B cell (primary cell): ENCODE measurements at regions not wholly inside any gene's neighbourhood (a gene's known extent, or its start where the extent isn't known, plus 50 kb on each side); places are given as distances from the start of the nearest gene placed in this dataset.

Source experiments
- EZH2 ChIP-seq: IDR thresholded peaks from 2 replicates; pipeline ENCODE4 v1.6.1; 2012; ENCODE audit warnings: borderline replicate concordance, low read depth, mild to moderate bottlenecking, moderate library complexity, low read length; ENCODE audit not compliant: insufficient read depth, poor library complexity, severe bottlenecking
- TF ChIP-seq, protein P1 (sequence below): fragments of 200-600 bp; IDR thresholded peaks from one replicate; pipeline ENCODE4 v1.8.0; 2022; ENCODE audit warnings: antibody characterized with exemption, mild to moderate bottlenecking

DNA sequence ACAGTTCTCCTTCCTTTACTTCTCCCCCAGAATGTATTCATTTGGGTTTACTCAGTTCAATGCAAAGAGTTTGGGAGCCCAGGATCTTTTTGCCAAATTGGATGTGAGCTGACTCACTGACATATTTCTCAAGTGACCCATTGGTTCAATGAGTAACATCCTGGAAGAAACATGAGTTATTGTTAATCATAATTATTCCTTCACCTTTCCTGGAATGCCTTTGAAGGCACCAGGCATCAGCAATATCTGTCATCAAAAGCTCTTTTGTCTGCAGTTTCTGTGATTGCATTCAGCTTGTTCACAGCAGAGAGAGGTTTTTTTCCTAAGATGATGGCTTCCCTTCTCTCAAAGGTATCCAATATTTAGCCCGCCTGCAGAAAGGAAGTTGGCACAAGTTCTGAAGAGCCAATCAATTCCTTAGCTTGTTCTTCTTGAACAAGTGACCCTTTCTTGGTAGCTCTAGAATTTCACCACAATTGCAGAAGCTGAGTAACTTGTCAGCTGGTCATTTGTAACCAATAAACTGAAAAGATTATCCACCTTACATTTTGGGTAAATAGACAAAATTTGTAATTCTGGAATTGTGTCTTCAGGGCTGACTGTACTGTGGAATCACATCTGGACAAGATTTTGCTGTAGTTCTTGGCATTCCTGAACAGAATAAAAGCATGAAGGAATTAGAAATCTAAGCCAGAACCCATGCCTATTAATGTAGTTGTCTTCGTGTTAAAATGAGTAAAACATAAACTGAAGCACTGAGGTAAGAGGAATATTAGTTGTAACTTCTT lies 72.2 kb upstream of the TMEM17 start:
- TF ChIP-seq, protein P1, sequence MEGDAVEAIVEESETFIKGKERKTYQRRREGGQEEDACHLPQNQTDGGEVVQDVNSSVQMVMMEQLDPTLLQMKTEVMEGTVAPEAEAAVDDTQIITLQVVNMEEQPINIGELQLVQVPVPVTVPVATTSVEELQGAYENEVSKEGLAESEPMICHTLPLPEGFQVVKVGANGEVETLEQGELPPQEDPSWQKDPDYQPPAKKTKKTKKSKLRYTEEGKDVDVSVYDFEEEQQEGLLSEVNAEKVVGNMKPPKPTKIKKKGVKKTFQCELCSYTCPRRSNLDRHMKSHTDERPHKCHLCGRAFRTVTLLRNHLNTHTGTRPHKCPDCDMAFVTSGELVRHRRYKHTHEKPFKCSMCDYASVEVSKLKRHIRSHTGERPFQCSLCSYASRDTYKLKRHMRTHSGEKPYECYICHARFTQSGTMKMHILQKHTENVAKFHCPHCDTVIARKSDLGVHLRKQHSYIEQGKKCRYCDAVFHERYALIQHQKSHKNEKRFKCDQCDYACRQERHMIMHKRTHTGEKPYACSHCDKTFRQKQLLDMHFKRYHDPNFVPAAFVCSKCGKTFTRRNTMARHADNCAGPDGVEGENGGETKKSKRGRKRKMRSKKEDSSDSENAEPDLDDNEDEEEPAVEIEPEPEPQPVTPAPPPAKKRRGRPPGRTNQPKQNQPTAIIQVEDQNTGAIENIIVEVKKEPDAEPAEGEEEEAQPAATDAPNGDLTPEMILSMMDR, result no peak
- TF ChIP-seq EZH2, result no peak
